ENCODE measurements at regions not wholly inside any gene's neighbourhood (a gene's known extent, or its start where the extent isn't known, plus 50 kb on each side); places are given as distances from the start of the nearest gene placed in this dataset.
"Not testable (repeated sequence)": the region's sequence is repeated elsewhere in the genome, so short reads cannot be mapped to it uniquely, and the experiment has no call there.

- Histone ChIP-seq H3K27ac (no peak overlapping the region), H3K9me3 (no peaks in the 10 kb centered on the region), H3K4me1 (no peaks in the 10 kb centered on the region), H3K36me3 (no peaks in the 10 kb centered on the region), H3K27me3 (no peaks in the 10 kb centered on the region), H3K4me3 (no peak overlapping the region)
- DNase-seq (ENCODE audit: low spot score): no peak
- TF ChIP-seq CTCF (IDR thresholded peaks at IDR 0.05): no peak
These were observed 520.8 kb downstream of the GRIN2A start for GRCh38 chr16:9661336-9662017.

GRCh38 chr16:9663588-9663987, 518.6 kb downstream of the GRIN2A start:
- no peak for TF ChIP-seq CTCF (IDR thresholded peaks at IDR 0.05)
- Histone ChIP-seq H3K4me3 (no peak overlapping the region), H3K9me3 (no peaks in the 10 kb centered on the region), H3K4me1 (no peaks in the 10 kb centered on the region), H3K27ac (no peak overlapping the region), H3K36me3 (no peaks in the 10 kb centered on the region), H3K27me3 (no peaks in the 10 kb centered on the region)
- DNase-seq (ENCODE audit: low spot score): no peak

GRCh38 chr16:9665851-9666271, 516.4 kb downstream of the GRIN2A start:
- Histone ChIP-seq H3K36me3 (no peaks in the 10 kb centered on the region), H3K27ac (no peak overlapping the region), H3K4me1 (no peaks in the 10 kb centered on the region), H3K4me3 (no peak overlapping the region), H3K27me3 (no peaks in the 10 kb centered on the region), H3K9me3 (no peaks in the 10 kb centered on the region)
- DNase-seq (ENCODE audit: low spot score): no peak
- TF ChIP-seq CTCF (IDR thresholded peaks at IDR 0.05): no peak

- no peaks in the 10 kb centered on the region for H3K27me3 ChIP-seq
- DNase-seq (ENCODE audit: low spot score): no peak
- TF ChIP-seq CTCF (IDR thresholded peaks at IDR 0.05): no peak
- no peaks in the 10 kb centered on the region for H3K9me3 ChIP-seq
- no peaks in the 10 kb centered on the region for H3K36me3 ChIP-seq
- no peaks in the 10 kb centered on the region for H3K4me1 ChIP-seq
- no peak overlapping the region for H3K4me3 ChIP-seq
- H3K27ac ChIP-seq: no peak overlapping the region
These were observed 515.3 kb downstream of the GRIN2A start for GRCh38 chr16:9666834-9667480.

GRCh38 chr16:9670033-9670432, 512.2 kb downstream of the GRIN2A start:
- Histone ChIP-seq H3K9me3 (no peaks in the 10 kb centered on the region), H3K4me3 (no peak overlapping the region), H3K4me1 (no peaks in the 10 kb centered on the region), H3K27me3 (no peaks in the 10 kb centered on the region), H3K27ac (no peak overlapping the region), H3K36me3 (no peaks in the 10 kb centered on the region)
- no peak for TF ChIP-seq CTCF (IDR thresholded peaks at IDR 0.05)
- no peak for DNase-seq (ENCODE audit: low spot score)

- not testable (repeated sequence) for H3K4me1 ChIP-seq; H3K4me3 ChIP-seq; H3K27me3 ChIP-seq; H3K27ac ChIP-seq; DNase-seq (ENCODE audit: low spot score); H3K36me3 ChIP-seq; H3K9me3 ChIP-seq
These were observed 511.6 kb downstream of the GRIN2A start for GRCh38 chr16:9670616-9671015.

- H3K4me3 ChIP-seq; DNase-seq (ENCODE audit: low spot score); H3K27ac ChIP-seq; H3K9me3 ChIP-seq; H3K27me3 ChIP-seq; H3K4me1 ChIP-seq; H3K36me3 ChIP-seq: not testable (repeated sequence)
These were observed 505.5 kb downstream of the GRIN2A start for GRCh38 chr16:9676560-9677300.

Data from right atrium auricular region (tissue), 2 donors.